Prostate gland (tissue), 2 donors: ENCODE measurements at regions not wholly inside any gene's neighbourhood (a gene's known extent, or its start where the extent isn't known, plus 50 kb on each side); places are given as distances from the start of the nearest gene placed in this dataset.

Experiments
- DNase-seq: peaks from one replicate; pipeline ENCODE4 v3.0.0-alpha.2; 2019; ENCODE audit warnings: low spot score
- H3K27ac ChIP-seq, 2 donors: fragments of 200-600 bp; sonication (generic); 2 replicates each; pipeline ENCODE4 v1.5.1; 2017 to 2019
- H3K27me3 ChIP-seq: fragments of 200-600 bp; sonication (generic); replicated peaks from 2 replicates; pipeline ENCODE4 v1.5.1; 2019; ENCODE audit not compliant: insufficient read depth
- H3K36me3 ChIP-seq, 2 donors: fragments of 200-600 bp; sonication (generic); 1 replicate in 1 of 2; 2 replicates in 1 of 2; pipeline versions ENCODE4 v1.5.1 to v1.8.1; 2017 to 2019
- H3K4me1 ChIP-seq: fragments of 200-600 bp; sonication (generic); replicated peaks from 2 replicates; pipeline ENCODE4 v1.5.1; 2019
- H3K4me3 ChIP-seq, 2 donors: fragments of 200-600 bp; sonication (generic); 2 replicates each; pipeline ENCODE4 v1.5.1; 2017 to 2019
- H3K9me3 ChIP-seq: fragments of 200-600 bp; sonication (generic); 2 replicates; pipeline ENCODE4 v1.5.1; 2017
- POLR2A ChIP-seq: fragments of 450-650 bp; IDR thresholded peaks from one replicate; pipeline ENCODE4 v1.6.1; 2016; ENCODE audit warnings: antibody characterized with exemption, mild to moderate bottlenecking
- POLR2AphosphoS5 ChIP-seq: sonication (generic); formaldehyde crosslinking; IDR thresholded peaks from one replicate; pipeline ENCODE4 v1.6.1; 2017; ENCODE audit warnings: antibody characterized with exemption
- WGBS: methylation state at CpG from one replicate; pipeline ENCODE4 v1.1.5; 2018; 5-methylcytosine and 5-hydroxymethylcytosine counted together
- intact Hi-C: fragments of 100-400 bp; cut with DNase I; formaldehyde crosslinking; loops from one replicate; pipeline ENCODE4 v1.14.2; 2022
- TF ChIP-seq, protein P1 (sequence below), 4 experiments: fragments of 200-600 bp in 2 of 4; fragments of 450-650 bp in 2 of 4; sonication (generic) in 2 of 4; IDR thresholded peaks; 1 replicate in 3 of 4; 2 replicates in 1 of 4; pipeline ENCODE4 v1.5.1; 2016 to 2019; ENCODE audit warnings: antibody characterized with exemption in 4 of 4, mild to moderate bottlenecking in 2 of 4, moderate library complexity in 2 of 4

DNA sequence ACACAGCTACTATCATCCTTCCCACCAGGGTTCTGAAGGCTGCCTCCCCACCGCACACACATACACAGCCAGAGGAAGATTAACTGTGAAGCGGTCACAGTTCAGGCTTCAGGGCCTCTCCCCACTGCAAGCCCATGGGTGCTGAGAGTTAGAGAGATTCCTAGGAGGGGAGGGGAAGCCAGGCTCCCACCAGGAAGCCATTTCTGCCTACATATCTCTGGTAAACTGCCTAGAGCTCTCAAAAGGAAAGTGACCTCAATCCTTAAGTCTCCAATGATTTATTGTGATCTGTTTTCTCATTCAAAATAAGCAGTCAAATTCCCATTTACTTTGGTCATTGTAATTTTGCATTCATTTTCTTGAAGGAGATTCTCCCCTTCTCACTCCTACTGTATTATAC is 141.0 kb upstream of the BNIP2 start:
- no peak overlapping the region for H3K4me3 ChIP-seq
- no peak for DNase-seq
- H3K9me3 ChIP-seq, result no peaks in the 10 kb centered on the region
- no peak for TF ChIP-seq POLR2A
- no peak for TF ChIP-seq POLR2AphosphoS5
- TF ChIP-seq, protein P1, sequence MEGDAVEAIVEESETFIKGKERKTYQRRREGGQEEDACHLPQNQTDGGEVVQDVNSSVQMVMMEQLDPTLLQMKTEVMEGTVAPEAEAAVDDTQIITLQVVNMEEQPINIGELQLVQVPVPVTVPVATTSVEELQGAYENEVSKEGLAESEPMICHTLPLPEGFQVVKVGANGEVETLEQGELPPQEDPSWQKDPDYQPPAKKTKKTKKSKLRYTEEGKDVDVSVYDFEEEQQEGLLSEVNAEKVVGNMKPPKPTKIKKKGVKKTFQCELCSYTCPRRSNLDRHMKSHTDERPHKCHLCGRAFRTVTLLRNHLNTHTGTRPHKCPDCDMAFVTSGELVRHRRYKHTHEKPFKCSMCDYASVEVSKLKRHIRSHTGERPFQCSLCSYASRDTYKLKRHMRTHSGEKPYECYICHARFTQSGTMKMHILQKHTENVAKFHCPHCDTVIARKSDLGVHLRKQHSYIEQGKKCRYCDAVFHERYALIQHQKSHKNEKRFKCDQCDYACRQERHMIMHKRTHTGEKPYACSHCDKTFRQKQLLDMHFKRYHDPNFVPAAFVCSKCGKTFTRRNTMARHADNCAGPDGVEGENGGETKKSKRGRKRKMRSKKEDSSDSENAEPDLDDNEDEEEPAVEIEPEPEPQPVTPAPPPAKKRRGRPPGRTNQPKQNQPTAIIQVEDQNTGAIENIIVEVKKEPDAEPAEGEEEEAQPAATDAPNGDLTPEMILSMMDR (IDR thresholded peaks at IDR 0.05), result no peak
- no peaks in the 10 kb centered on the region for H3K4me1 ChIP-seq
- peaks cover 5% of the 10 kb centered on the region for H3K27me3 ChIP-seq
- H3K27ac ChIP-seq, result no peak overlapping the region
- 86% methylated on average over 2 of the region's 2 CpGs for WGBS
- H3K36me3 ChIP-seq, result no peaks in the 10 kb centered on the region
- intact Hi-C loops, result no loop called here

DNA sequence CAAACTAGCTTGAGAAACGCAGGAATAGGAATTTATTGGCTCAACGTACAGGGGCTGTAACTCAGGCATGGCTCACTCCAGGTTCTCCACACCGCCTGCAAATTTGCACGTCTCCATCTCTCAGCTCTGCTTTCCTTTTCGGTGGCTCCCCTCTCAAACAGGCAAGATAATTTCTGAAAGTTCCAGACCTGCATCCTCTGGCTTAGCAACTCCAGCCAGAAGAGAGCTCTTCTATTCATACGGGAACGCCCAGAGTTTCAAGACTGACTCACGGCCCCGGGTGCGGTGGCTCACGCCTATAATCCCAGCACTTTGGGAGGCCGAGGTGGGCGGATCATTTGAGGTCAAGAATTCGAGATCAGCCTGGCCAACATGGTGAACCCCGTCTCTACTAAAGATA is 139.7 kb upstream of the BNIP2 start:
- DNase-seq, result no peak
- H3K27ac ChIP-seq, result no peak overlapping the region
- no peaks in the 10 kb centered on the region for H3K9me3 ChIP-seq
- H3K4me3 ChIP-seq, result no peak overlapping the region
- no peak for TF ChIP-seq POLR2A
- no peak for TF ChIP-seq POLR2AphosphoS5
- TF ChIP-seq, protein P1 (IDR thresholded peaks at IDR 0.05), result no peak
- intact Hi-C loops, result no loop called here
- H3K27me3 ChIP-seq, result peaks cover 5% of the 10 kb centered on the region
- 80% methylated on average over 15 of the region's 15 CpGs for WGBS
- no peaks in the 10 kb centered on the region for H3K4me1 ChIP-seq
- H3K36me3 ChIP-seq, result no peaks in the 10 kb centered on the region

DNA sequence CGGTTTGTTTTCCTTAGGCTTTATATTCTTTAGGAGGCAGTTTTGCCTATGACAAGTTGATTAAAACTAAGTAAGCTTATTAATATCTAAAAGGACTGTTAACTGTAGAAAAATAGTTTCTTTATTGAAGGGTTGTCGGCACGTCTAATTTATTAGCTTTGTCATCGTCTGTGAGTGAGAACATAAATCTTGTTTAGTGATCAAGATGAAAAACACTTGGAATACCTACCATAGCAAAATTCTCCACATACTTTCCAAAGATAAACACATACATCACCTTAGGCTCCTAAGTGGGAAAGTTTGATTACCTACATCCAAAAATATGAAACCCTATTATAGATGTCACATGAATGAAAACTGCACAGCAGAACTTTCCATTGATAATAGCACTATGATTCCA is 139.1 kb upstream of the BNIP2 start:
- H3K27me3 ChIP-seq, result peaks cover 5% of the 10 kb centered on the region
- 32% methylated on average over 4 of the region's 4 CpGs for WGBS
- no peak for TF ChIP-seq POLR2AphosphoS5
- TF ChIP-seq, protein P1 (IDR thresholded peaks at IDR 0.05), result no peak
- TF ChIP-seq POLR2A, result no peak
- H3K4me1 ChIP-seq, result no peaks in the 10 kb centered on the region
- intact Hi-C loops, result no loop called here
- DNase-seq, result no peak
- H3K9me3 ChIP-seq, result no peaks in the 10 kb centered on the region
- H3K4me3 ChIP-seq, result no peak overlapping the region
- H3K36me3 ChIP-seq, result no peaks in the 10 kb centered on the region
- H3K27ac ChIP-seq, result no peak overlapping the region

DNA sequence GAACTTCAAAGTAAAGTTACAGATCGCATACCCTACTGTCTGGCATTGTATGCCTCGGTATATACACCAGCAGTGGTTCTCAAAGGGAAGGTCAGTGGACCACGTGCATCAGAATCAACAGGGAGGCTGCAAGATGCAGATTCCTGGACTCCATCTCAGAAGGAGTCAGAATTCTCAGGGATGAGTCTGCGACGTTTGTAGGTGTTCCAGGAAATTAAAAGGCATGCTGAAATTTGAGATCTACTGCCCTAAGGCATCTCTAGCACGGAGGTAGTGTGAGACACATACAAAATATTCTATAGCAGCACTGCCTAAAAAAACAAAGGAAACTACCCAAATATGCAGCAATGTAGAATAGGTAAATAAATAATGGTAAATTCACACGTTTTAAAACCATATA is 136.8 kb upstream of the BNIP2 start:
- Histone ChIP-seq H3K4me3 (no peak overlapping the region), H3K27ac (no peak overlapping the region), H3K27me3 (peaks cover 5% of the 10 kb centered on the region), H3K36me3 (no peaks in the 10 kb centered on the region), H3K9me3 (no peaks in the 10 kb centered on the region), H3K4me1 (no peaks in the 10 kb centered on the region)
- intact Hi-C loops, result no loop called here
- 38% methylated on average over 7 of the region's 7 CpGs for WGBS
- TF ChIP-seq POLR2AphosphoS5 (no peak), POLR2A (no peak)
- TF ChIP-seq, protein P1 (IDR thresholded peaks at IDR 0.05), result no peak
- DNase-seq, result no peak

DNA sequence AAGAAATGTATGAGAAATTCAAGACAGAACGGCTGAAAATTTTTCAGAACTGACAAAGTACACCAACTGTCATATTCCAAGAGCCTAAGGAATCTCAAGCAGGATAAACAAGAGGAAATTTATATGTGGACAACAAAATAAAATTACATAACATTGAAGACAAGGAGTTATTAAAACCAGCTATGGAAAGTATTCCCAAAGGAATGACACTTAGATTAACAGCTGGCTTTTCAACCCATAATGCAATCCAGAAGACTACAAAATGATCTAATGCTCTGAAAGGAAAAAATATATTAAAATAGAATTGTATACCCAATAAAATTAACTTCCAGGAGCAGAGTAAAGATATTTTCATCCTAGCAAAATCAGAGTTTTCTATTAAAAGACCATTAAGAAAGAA is 132.2 kb upstream of the BNIP2 start:
- WGBS, result 89% methylated on average over 1 of the region's 1 CpG
- peaks cover 4% of the 10 kb centered on the region for H3K27me3 ChIP-seq
- no peak for DNase-seq
- TF ChIP-seq, protein P1 (IDR thresholded peaks at IDR 0.05), result no peak
- TF ChIP-seq POLR2AphosphoS5 (no peak), POLR2A (no peak)
- H3K9me3 ChIP-seq, result no peaks in the 10 kb centered on the region
- no peaks in the 10 kb centered on the region for H3K4me1 ChIP-seq
- no peaks in the 10 kb centered on the region for H3K36me3 ChIP-seq
- intact Hi-C loops, result no loop called here
- no peak overlapping the region for H3K4me3 ChIP-seq
- H3K27ac ChIP-seq, result no peak overlapping the region
